GM12801 (cell line): ENCODE measurements at regions not wholly inside any gene's neighbourhood (a gene's known extent, or its start where the extent isn't known, plus 50 kb on each side); places are given as distances from the start of the nearest gene placed in this dataset.

Experiments used
- CTCF ChIP-seq: IDR thresholded peaks from one replicate; pipeline ENCODE4 v1.5.1; 2011; ENCODE audit warnings: control low read depth; ENCODE audit not compliant: insufficient read length; ENCODE audit errors: extremely low read depth

GRCh38 chr5:42896523-42896922 lies 84.8 kb upstream of the SELENOP start:
- no peak for TF ChIP-seq CTCF

GRCh38 chr5:42894057-42894456 lies 82.4 kb upstream of the SELENOP start:
- no peak for TF ChIP-seq CTCF

GRCh38 chr5:42889311-42889933 lies 77.7 kb upstream of the SELENOP start:
- peak; percentile 71 for TF ChIP-seq CTCF

- no peak for TF ChIP-seq CTCF
These were observed 77.1 kb upstream of the SELENOP start for GRCh38 chr5:42888771-42889170.

- TF ChIP-seq CTCF = no peak
These were observed 75.9 kb upstream of the SELENOP start for GRCh38 chr5:42887575-42887974.

- TF ChIP-seq CTCF = no peak
These were observed 75.4 kb upstream of the SELENOP start for GRCh38 chr5:42887097-42887496.

GRCh38 chr5:42886635-42887034 lies 74.9 kb upstream of the SELENOP start:
- TF ChIP-seq CTCF = no peak

GRCh38 chr5:42884326-42884725 lies 72.6 kb upstream of the SELENOP start:
- TF ChIP-seq CTCF = no peak
